Cardiac fibroblast (primary cell): ENCODE measurements at regions not wholly inside any gene's neighbourhood (a gene's known extent, or its start where the extent isn't known, plus 50 kb on each side); places are given as distances from the start of the nearest gene placed in this dataset.

Experiments used
- DNase-seq, 2 donors: peaks; one replicate each; pipeline versions ENCODE4 v3.0.0 to v3.0.0-alpha.2; 2010; ENCODE audit warnings: low read depth in 2 of 2
- H3K4me3 ChIP-seq, 2 donors: replicated peaks in 1 of 2; 1 replicate in 1 of 2; 2 replicates in 1 of 2; pipeline ENCODE4 v1.5.1; 2011; ENCODE audit warnings: low read depth in 2 of 2, low read length in 2 of 2, mild to moderate bottlenecking in 2 of 2, moderate library complexity in 1 of 2
- CTCF ChIP-seq: IDR thresholded peaks from one replicate; pipeline ENCODE4 v1.5.1; 2011; ENCODE audit warnings: low read depth, mild to moderate bottlenecking, low read length, inconsistent platforms

- no peak for TF ChIP-seq CTCF
- peak in 1 of 2 donors; percentile 58 for DNase-seq
Measured at GRCh38 chr13:75197803-75198202, 284.2 kb downstream of the TBC1D4 start.

GRCh38 chr13:75196147-75196837, 285.7 kb downstream of the TBC1D4 start:
- TF ChIP-seq CTCF, result no peak
- peak; percentile 88 to 89 for DNase-seq
- H3K4me3 ChIP-seq, result no peak overlapping the region

More at GRCh38 chr13:75197803-75198202, 284.2 kb downstream of the TBC1D4 start:
- H3K4me3 ChIP-seq, result no peak overlapping the region

DNA sequence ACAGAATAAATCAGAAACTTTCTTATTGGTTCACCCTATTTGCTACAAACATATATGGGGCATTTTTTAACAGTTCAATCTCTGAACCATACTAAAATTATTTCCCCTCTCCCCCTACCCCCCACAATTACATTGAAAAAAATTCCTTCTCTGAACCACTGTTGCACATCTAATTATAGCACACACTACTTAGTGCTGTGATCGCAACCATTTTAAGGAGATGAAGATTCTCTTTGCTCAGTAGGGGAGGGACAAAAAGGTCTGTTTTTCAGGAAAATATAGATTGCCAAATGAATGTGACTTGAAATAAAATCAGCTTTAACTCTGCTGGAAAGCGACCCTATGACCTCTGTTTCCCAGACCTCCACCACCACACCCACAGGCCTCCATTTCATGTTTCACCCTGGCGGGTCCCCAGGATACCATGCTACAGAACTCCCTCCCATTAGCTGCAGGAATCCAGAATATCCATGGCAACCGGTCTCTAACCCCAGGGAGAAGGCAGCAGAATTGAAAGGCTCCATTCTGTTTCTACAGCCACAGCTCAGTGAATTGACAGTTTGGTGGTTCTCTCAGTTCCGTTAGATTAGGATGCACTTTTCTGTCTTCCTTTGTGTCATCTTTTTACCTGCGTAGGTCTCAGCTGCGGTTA, 286.3 kb downstream of the TBC1D4 start:
- H3K4me3 ChIP-seq, result no peak overlapping the region
- peak; percentile 64 to 73 for DNase-seq
- TF ChIP-seq CTCF, result no peak

DNA sequence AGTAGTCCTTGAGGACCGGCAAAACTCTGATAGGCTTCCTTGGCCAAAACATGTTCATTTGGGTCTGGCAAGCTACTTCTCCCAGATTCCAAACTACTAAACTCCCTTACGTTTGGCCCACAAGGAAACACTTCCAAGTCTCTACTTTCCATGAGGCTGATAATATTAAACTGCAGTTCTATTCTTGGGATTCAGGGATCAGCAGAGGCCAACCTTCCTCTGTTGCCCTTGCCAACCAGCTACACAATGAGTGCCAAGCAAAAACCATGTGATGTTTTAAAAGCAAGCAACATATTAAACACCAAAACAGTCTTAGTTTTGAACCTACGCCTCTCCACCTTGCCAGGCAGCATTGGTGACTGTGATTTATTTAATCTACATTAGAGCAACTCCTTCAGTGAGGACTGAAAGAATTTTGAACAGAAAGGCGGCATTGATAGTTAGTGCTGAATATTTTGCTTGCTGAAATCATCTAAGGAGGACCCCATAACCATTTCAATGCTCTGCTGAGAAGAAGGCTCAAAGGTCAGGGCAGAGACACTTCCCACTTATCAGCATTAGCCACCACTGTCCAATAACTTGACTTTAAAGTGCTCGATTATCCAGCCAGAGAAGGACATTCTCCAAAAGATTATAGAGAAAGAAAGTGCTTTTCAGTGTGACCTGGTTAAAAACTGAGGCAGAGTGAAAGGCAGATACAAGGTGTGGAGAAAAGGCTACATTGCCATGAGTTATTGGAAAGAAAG, 287.1 kb downstream of the TBC1D4 start:
- peak in 1 of 2 donors; percentile 83 for DNase-seq
- TF ChIP-seq CTCF, result no peak
- no peak overlapping the region for H3K4me3 ChIP-seq

GRCh38 chr13:75186379-75186778, 295.6 kb downstream of the TBC1D4 start:
- H3K4me3 ChIP-seq, result no peak overlapping the region
- TF ChIP-seq CTCF, result no peak
- peak in 1 of 2 donors; percentile 61 for DNase-seq

DNA sequence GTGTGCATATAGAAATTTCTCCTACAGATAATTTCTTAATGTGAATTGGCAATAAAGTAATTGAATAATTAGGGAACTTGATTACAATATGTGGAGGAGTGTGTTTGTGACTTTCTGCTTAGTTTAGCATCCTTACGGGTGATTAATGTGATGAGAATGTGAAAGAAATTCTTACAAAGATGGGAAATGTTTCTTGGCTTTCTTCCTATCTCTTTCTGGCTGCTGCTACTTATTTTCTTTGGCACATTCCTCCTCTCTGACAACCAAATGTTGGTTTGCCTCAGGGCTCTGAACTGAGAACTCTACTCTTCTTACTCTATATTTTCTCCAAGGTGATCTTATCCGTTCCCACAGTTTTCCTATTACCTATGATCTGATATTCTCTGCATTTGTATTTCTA, 300.1 kb downstream of the TBC1D4 start:
- DNase-seq, result peak; percentile 82 to 90
- no peak overlapping the region for H3K4me3 ChIP-seq
- TF ChIP-seq CTCF, result no peak
